GM20000 (cell line): ENCODE measurements at regions not wholly inside any gene's neighbourhood (a gene's known extent, or its start where the extent isn't known, plus 50 kb on each side); places are given as distances from the start of the nearest gene placed in this dataset.

Experiments used
- DNase-seq: peaks from one replicate; pipeline ENCODE4 v3.0.0; 2012; ENCODE audit warnings: low spot score
- CTCF ChIP-seq: IDR thresholded peaks from 2 replicates; pipeline ENCODE4 v1.5.1; 2012; ENCODE audit warnings: mild to moderate bottlenecking, control low read depth; ENCODE audit errors: extremely low read depth, missing control alignments

GRCh38 chr14:84112589-84112988 is 1417.4 kb upstream of the FLRT2 start:
- TF ChIP-seq CTCF = no peak

GRCh38 chr14:84125676-84126075 is 1404.3 kb upstream of the FLRT2 start:
- no peak for TF ChIP-seq CTCF

More at GRCh38 chr14:84112589-84112988, 1417.4 kb upstream of the FLRT2 start:
- DNase-seq = no peak

GRCh38 chr14:84127495-84127894 is 1402.4 kb upstream of the FLRT2 start:
- no peak for TF ChIP-seq CTCF
- DNase-seq = no peak

More at GRCh38 chr14:84125676-84126075, 1404.3 kb upstream of the FLRT2 start:
- no peak for DNase-seq

- TF ChIP-seq CTCF = no peak
- no peak for DNase-seq
Measured at GRCh38 chr14:84128050-84128449, 1401.9 kb upstream of the FLRT2 start.

- DNase-seq = no peak
Measured at GRCh38 chr14:84129007-84129406, 1400.9 kb upstream of the FLRT2 start.

GRCh38 chr14:84129941-84130340 is 1400.0 kb upstream of the FLRT2 start:
- DNase-seq = no peak
- TF ChIP-seq CTCF = no peak

More at GRCh38 chr14:84129007-84129406, 1400.9 kb upstream of the FLRT2 start:
- no peak for TF ChIP-seq CTCF

- no peak for DNase-seq
Measured at GRCh38 chr14:84131924-84132323, 1398.0 kb upstream of the FLRT2 start.

More at GRCh38 chr14:84131924-84132323, 1398.0 kb upstream of the FLRT2 start:
- TF ChIP-seq CTCF = no peak
